GM18502 (cell line): ENCODE measurements at regions not wholly inside any gene's neighbourhood (a gene's known extent, or its start where the extent isn't known, plus 50 kb on each side); places are given as distances from the start of the nearest gene placed in this dataset.
"Not testable (repeated sequence)": the region's sequence is repeated elsewhere in the genome, so short reads cannot be mapped to it uniquely, and the experiment has no call there.

Source experiments
- ATAC-seq: cut with Tn5 transposase; IDR thresholded peaks from one replicate; pipeline ENCODE4 v1.9.1; 2021; ENCODE audit warnings: mild to moderate bottlenecking; ENCODE audit not compliant: unreplicated experiment, poor library complexity

DNA sequence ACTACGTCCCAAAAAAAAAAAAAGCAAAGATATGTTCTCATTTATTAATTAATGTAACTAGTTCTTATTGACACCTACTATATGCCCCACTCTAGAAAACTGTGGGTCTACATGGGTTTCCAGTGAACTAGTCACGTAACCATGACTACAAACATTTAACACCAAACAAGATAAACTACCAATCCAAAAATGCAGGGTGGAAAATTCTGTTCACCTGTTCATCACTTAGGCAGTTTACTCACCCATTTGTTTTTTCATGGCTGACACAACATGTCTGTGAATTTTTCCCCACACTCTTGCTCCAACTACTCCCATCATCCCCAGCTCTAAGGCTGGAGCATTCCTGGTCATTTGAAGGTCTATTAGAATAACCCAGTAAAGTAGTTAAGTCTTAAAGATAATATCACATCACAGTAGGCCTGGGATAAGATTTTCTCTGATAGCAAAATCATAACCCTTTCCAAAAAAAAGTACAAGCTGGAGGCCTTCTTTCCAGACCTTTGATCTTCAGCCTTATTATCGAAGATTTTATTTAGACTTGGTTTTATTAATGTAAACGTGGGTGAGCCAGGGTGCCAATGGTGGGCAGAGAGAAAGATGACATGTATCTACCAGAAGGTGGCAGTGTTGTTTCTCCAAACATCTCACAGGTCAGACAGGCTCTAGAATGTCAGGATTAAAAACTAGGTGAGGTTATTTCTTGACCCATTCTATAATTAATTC lies 61.6 kb upstream of the DAAM1 start:
- peak; percentile 70 for ATAC-seq

DNA sequence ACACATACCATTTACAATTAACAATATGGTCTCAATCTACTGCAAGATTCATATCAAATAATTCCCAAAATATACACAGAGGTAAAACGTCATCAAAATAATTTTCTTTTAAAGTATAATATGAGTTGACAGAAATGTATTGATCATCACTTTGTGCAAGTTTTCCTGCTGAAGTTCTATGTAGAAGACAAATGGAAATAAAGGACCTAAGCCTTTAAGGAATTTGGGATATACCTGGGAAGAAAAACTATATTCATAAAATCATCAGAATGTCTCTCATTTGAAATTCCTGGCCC lies 61.1 kb upstream of the DAAM1 start:
- ATAC-seq = no peak

DNA sequence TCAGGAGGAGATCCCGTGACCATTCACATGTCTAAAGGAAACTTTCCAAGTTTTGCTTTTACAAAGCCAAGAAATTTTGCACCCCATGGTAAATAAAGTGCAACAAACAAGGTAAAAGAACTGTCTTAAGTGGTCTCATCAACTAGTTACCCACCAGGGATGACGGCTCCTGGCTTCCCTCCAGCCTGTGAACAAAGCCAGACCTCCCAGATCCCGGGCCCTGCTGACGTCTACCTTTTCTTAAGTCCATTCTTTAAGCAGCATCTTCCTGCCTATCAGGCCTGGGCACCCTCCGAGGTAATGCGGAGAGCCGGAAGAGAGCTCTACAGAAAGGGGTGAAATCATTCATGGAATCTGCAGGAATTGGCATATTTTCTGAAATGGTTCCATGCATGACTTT lies 58.0 kb upstream of the DAAM1 start:
- ATAC-seq = no peak

DNA sequence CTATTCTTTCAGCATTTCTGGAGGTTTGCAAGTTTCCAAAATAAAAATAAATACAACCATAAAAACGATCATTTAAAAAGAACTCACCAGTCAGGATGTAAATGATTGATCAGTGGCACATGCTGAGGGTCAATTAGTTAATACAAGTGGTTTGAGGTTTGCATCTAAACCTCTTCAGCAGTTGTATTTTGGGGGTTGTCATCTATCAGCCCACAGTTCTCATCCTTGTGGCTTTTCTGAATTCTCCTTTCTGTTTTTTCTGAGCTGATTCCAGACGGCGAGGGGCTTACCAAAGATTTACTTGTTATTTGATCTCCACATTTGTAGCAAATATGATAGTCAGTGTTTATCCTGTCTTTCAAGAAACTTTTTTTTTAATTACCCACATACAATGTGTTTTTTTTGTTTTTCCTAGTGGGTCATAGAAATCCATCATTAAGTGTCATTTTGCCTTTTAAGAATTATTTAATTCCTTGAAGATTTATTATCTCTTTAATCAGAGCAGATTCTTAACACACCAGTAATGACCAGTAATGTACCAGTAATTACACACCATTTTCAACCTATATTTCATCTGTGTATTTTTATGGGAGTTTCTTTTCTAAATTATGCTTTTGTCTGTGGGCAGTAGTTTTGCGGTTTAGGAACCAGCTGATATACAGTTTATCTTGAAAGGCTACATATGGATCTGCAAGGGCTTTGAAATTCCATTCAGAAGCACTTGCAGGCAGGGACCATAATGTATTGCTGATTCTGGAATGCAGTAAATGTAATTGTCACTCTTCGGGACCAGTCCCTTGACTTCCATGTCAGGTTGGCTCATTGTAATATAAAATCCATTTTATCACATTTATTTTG lies 56.3 kb upstream of the DAAM1 start:
- no peak for ATAC-seq

DNA sequence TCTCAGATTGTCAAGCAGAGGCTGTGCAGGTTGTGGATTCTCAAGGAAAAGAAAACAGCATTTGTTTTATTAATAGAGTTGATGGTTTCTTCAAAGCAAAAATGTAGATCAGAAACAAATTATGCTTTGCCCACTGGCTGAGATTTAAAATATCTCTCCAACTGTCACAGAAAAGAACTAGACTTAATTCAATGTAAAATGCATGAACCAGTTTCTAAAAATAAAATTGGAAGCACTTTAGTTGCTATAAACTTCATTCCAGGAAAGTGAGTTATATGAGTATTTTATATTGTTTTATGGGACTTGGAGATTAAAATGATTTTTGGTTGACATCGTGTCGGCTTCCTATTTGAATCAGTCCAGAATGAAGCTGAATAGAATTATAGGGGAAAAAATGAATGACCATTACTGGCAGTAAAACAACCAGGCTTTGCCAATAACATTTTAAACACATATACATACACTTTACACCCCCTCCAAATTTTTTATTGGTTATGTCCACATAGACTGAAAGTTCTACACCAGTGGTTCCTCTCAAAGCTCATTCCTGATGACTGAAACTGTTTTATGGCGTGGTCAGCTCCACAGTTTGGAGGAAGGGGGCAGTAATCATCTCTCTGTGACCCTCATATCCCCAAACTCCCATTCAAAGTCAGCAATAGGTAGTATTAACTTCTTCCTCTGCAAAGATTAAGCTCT lies 55.5 kb upstream of the DAAM1 start:
- ATAC-seq = no peak

DNA sequence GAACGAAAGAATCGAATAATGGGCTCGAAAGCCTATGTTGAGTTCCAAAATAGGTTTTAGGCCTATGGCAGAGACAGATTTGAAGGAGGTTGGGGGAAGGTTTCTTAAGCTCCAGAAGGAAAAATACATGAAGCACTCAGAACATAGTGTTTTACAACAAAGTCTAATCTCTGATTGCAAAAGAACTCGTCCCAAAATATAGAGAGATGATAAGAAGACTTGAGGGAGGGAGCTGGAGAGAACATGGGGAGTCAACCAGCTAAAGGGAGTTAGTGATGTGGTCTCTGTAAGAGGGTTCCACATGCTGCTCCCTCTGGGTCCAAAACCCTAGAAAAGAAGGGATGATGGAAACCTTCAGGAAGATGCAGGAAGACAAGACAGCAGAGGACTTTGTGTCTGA lies 54.8 kb upstream of the DAAM1 start:
- ATAC-seq = no peak

DNA sequence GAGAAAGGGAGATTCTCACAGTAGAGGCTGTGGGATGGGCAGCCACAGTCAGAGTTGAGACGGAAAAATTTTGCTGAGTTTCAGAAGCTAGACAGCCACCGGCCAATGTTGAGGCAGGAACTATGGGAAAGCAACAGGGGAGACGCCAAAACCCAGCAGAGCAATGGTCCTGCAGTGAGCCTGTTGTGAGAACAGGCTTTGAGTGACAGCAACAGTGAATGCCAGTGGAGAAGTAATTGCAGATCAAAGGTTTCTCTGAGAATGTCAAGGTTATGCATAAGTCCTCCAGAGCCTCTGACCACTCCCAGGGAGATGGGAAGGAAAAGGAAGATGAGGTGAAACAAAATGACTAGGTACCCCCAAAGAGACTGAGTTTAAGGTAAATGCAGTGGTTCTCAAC lies 54.2 kb upstream of the DAAM1 start:
- ATAC-seq = no peak

DNA sequence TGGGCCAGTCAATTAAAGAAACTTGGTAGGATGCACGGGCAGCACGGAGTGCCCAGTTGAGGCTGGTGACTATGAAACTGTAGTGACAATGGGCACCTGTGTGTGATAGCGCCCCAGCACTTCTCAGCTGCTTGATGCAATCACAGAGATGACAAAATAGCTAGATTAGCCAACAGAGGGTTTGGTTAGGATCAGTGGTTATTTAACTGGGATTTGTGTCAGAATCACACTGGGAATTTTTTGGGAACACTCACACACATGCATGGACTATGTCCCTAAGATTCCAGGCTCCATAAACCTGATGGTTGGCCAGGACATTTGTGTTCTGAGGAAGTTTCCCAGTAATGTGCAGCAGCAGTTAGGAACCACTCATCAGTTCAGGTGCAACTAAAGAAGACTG lies 51.2 kb upstream of the DAAM1 start:
- no peak for ATAC-seq

DNA sequence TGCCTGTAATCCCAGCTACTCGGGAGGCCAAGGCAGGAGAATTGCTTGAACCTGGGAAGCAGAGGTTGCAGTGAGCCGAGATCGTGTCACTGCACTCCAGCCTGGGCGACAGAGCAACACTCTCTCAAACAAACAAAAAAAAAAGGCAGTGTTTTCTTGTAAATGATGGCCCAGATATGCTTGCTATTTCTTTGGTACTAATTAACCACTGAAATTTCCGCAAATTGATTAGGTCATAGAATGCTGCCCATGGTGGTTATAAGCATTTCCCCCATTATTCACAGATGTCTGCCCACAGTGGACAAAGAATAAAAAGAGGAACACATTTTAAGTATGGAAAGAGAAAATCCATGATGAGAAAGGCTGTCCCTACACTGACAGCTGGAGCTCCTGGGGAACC lies 49.9 kb upstream of the DAAM1 start:
- not testable (repeated sequence) for ATAC-seq
